ENCODE measurements at regions not wholly inside any gene's neighbourhood (a gene's known extent, or its start where the extent isn't known, plus 50 kb on each side); places are given as distances from the start of the nearest gene placed in this dataset.
"Not testable (repeated sequence)": the region's sequence is repeated elsewhere in the genome, so short reads cannot be mapped to it uniquely, and the experiment has no call there.

DNA sequence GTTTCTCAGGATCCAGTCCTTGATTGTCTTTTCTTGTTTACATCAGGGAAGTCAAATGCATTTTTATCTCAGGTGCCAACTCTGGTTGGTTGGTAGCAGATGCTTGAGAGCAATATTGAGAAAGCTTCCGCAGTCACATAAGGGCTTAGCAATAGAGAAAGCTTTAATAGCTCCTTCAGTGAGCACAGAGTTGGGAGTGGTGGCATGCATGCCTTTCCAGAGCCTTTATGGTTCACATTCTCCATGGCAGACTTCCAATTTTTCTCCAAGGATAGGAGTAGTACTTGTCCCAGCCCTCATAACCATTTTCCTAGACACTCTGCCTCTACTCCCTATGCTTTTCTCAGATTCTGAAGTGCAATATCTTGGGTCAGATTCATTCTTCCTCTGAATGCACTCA lies 280.4 kb downstream of the AEBP2 start:
- DNase-seq: no peak

DNA sequence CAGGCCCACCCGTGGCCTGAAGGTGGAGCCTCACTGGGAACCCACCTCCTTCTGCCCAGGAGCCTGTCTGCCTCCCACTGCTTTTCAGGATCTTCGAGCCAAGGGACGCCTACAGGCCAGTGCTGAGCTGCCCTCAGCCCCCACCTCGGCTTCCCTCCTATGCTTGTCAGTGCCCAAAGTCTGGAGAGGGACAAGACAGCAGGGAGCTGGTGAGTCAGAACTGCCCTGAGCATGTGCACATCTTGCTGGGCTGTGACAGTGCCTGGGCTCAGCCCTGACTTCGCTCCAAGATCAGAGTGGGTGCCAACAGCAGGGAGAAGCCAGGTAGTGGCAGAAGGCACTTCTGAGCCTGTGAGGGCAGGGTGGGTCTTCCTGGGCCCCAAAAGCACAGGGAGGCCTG lies 286.8 kb downstream of the AEBP2 start:
- DNase-seq: no peak

DNA sequence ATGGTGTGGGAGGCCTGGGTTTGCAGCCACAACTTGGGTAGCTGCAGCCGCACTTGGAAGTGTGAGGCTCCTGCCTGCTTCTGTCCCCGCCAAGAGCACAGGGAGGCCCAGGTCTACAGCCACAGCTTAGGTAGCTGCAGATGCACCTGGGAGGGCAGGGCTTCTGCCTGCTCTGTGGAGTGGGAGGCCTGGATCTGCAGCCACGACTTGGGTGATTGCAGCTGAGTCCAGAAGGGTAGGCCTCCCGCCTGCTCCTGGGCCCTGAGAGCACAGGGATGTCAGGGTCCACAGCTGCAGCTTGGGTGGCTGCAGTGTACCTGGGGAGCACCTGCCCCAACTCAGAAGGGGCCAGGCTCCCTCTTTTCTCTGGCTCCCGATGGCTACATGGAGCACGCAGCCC lies 287.3 kb downstream of the AEBP2 start:
- no peak for DNase-seq

DNA sequence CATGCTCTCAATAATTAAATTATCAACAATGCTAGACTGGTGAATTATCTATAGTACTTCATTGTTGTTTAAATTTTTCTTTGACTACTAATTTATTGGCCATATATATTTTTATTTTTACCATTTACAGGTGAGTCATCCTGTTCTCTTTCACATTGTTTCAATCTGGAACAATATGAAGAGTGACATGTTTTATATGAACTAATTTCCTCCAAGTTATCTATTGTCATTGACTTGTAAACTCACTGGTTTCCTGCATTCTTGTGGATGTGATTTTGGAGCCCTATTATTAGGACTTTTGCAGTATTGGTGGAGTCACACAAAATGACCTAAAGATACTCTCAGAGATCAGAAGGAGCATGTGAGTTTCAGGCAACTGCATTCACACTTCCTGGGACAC lies 297.7 kb downstream of the AEBP2 start:
- DNase-seq: no peak

DNA sequence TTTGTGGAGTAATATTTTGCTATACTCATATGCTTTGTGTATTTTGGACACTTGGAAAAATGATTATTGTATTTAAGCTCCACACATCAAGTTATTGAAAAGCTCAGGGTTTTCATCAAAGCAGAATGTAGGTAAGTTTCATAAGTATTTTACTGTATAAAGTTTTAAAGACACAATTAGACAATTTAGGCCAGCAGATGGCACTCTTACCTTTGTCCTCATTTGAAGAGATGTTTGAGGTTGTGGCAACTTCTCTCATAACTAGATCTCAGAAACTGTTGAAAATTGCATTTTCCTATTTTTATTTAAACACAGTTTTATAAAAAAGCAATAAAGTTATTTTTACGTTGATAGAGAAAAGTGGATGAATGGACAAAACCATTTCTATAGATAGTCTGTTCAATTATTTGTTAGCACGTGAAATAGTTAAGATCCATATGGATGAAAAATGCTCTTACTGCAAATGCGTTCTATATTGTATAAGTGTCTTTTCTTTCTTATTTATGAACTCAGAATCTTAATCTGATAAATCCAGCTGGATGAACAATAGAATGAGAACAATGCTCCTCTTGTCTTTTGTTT lies 300.0 kb downstream of the AEBP2 start:
- peak; percentile 1 for DNase-seq

DNA sequence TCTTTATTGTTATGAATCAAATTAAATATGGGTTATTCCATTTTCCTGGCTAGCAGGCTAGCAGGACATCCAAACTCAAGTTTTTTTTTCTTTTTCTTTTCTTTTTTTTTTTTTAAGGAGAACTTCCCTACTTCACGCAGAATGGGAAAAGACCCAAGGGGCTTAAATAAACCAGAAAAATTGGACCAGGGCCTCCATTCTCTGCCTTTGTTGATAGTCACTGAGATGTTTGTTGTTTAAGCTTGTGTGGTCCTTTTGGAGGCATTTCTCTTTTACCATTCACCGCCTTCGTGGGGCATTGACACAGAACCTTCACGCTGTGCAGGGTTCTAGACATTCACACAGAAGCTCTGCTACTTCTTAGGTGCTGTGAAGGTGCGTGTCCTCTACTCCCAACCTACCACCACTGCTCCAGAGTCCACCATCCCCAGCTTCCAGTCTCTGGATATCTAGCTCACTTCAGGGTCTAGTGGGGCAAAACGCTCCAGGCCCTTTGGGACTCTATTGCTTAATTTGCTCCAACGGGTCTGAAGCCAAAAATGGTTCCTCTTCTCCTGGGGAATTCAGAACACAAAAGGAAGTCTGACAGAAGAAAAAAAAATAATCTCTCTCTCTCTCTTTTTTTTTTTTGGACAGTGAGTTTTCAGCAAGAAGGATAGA lies 301.3 kb downstream of the AEBP2 start:
- no peak for DNase-seq

DNA sequence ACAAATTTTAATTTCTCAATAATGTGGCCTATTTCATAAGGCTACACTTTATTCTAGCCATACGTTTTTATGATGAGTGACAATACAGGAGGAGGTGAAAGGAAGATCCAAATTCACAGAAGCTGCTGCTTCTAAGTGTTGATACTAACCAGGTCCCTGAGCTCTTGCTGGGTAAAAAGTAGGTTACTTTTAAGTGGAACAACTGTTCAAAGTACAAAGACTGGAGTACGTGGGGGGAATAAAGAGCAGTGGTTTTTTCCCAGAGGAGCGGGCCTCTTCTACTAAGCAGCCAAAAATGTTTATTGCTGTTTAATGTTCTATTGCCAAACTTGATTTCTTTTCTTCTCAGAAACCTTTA lies 301.8 kb downstream of the AEBP2 start:
- DNase-seq: no peak

DNA sequence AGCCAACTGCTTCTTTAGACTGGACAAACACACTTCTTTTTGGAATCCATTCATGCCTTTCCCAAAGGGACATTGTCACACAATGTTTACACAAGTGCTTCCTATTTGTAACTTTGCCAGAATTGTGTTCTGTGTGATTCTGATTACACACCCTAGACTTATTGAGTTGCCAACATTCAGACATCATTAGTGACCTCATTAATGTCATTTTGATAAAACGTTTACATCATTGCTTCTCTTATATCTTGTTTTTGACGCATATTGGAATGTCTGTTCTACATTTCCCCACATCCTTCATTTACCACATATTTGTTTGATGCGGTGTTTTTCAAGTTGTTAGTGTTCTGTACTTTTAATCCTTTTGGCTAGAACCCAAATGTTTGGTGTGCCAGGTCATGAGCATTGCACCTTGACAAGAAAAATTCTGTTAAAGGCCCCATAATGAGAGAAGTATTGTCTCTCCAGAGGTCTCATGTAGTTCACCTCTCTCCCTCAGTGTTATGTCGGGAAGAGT lies 305.5 kb downstream of the AEBP2 start:
- no peak for DNase-seq

DNA sequence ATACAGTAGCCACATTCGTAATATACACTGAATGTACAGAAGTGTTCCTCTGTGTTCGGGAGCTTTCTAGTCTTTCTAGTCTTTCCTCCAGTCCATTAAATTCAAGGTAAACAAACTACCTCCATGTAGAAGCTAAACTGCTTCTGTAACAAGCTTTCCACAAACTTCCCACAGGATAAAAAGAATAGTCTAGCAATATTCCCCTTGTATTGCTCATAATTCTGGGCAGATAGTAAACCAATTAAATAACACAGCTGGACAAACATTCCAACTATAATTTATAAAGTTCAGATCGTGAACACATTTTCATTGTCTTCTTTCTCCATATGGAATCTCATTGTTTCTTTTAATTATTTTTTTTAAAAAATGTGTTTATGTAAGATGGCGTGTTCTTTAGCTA lies 307.2 kb downstream of the AEBP2 start:
- no peak for DNase-seq

DNA sequence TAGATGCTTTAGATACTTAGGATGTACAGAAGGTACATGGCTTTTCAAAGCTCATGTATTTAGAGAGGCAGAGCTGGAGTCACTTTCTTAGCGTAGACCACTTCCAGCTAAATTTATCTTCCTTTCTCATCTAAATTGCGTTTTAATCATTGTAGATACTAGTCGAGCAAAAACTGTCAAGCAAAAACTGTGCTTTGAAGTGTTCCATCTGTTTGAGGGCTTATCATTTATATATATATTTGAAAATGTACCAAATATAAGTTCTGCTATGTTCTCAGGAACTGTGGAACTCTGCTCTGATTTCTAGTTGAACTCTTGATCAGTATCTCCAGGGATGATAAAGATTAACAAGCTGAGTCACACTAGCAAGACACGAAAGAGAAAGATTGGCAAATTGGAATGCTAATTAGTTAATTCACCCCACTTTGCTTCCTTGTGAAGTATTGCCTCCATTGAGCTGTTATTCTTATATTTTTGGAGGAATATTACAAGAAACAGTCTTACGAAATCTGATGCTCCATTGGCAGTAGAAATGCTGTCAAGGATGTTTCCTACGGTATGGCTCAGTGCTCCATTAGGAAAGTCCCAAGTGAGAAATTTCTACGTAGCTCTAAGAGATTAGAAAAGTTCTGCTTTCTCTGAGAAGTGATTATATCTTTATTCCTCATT lies 310.7 kb downstream of the AEBP2 start:
- DNase-seq: no peak

DNA sequence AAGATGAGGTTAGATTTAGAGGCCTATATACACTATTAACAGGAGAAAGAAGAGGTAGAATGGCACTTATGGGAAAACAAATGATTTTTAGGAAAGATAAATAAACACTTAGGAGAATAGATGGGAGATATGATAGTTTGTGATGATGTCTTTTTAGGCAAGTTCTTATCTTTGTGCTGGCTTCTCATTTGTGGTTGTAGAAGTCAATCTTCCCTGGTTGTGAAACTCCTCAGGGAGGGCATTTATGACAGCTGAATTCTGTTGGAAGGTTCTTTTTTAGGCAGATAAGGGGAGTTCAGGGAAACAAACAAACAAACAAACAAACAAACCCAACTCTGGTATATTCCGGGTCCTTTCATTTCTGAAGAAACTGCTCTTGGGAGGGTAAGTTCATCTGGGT lies 311.8 kb downstream of the AEBP2 start:
- no peak for DNase-seq

DNA sequence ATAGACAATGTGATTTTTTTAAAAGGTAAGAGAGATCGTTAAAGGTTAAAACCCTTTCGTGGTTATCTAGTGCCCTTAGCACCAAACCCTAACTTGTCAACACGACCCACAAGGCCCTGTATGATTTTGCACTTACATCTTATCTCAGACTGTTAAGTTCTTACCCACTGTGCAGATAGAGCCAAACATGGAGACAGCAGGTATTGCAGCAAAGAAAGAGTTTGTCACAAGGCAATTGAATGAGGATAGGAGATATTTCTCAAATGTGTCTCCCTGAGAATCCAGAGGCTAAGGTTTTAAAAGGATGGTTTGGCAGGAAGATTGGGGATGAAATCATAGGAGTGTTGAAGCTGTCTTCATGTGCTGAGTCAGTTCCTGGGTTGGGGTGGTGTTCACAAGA lies 313.4 kb downstream of the AEBP2 start:
- no peak for DNase-seq

DNA sequence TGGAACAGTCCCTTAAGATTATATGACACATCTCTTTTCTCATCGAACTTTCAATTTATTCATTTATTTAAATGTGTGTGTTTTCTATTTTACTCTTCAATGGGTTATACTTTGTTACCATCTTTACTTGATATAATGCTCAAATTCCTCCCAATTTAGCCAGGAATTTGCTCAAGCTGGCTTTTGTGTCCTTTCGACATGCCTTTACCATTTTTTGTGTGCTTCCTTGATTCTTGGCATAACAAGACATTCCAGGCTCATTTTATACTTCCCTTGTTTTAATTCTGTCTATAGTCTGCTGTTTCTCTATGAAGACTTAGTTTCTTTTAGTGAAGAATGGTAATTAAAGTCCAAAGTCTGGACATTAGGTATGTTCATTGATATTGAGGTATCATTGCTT lies 315.8 kb downstream of the AEBP2 start:
- no peak for DNase-seq

DNA sequence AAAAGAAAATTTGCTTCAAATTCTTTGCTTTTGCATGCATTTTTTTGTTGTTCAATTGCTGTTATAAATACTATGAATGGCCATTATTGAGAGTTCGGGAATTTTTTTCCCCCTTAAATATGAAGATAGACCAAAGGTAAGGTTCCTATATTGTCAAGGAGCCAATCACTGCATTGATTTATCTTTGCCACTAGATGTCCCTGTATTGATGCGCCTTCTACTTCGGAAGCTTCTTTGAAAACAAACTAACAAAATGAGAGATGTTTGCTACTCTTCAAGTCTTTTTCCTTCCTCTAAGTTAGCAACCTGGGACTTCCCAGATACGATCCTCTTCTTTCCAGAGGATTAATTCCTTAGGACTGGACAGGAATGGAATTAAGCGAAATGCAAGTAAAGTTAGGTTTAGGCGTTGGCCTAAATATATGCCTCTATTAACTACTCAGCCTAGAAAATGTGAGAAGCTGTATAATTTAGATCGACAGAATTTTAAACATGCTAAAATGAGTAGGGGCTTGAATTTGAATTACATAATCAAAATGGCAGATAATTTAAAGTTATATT lies 318.1 kb downstream of the AEBP2 start:
- DNase-seq: no peak

DNA sequence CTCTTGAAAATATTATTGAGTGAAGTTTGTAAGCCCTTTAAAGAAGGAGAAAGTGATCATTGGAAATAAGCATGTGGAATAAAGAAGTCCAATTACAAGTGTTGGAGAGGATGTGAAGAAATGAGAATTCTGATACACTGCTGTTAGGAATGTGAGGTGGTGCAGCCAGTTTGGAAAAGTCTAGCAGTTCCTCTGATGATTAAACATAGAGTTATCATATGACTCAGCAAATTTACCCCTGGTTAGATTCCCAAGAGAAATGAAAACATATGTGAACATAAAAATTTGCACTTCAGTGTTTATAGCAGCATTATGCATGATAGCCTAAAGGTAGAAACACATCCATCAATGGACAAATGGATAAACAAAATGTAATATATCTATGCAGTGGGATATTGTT lies 319.9 kb downstream of the AEBP2 start:
- DNase-seq: no peak

DNA sequence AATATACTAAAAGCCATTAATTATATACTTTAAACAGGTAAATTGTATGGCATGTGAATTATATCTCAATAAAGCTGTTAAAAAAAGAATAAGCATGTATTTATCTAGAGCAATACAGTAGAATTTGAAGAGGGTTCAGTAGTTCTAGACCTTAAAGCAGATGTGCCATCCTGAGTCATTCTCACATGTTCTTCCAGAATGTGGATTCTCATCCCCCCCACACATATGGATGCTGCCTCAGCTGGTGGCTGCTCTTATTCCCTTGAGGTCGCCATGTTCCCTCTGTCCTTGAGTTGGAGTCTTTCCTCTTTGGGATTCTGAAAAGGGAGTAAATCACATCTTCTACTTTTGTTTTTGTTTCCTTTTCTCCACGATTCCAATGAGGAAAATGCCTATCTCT lies 321.3 kb downstream of the AEBP2 start:
- no peak for DNase-seq

DNA sequence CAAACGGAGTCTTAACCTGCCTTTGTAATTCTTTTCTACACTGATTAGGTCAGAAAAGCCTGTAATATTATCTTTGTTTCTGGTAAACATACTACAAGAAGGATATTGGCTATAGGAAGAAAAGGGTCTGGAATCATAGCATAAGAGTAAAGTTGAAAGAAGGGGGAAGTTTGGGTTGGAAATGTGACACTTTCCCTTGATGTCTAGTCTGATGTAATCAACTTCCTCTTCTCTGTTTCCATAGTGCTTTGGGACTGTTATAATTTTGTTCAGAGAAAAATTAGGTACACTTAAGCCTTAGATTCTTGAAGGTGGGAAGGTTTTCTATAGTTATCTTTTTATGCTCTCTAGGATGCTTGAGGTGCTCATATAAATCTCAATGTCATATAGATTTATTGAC lies 322.2 kb downstream of the AEBP2 start:
- no peak for DNase-seq

DNA sequence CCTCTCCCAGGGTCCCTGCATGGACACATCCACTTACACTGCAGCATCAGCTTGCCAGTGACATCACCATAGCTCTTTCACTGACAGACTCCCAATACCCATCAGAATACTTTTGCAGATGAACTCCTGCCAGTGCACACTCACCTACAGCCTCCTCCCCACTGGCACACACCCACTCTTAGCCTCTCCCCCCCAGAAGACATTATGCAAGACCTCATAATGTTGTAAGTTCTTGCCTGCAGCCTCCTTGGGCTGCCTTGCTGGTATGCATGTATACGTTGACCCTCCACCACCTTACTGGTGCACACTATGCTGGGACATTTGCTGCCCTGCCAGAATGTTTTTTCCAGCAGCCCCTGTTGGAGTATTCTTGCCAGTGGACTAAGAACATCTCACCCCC lies 324.2 kb downstream of the AEBP2 start:
- DNase-seq: no peak

DNA sequence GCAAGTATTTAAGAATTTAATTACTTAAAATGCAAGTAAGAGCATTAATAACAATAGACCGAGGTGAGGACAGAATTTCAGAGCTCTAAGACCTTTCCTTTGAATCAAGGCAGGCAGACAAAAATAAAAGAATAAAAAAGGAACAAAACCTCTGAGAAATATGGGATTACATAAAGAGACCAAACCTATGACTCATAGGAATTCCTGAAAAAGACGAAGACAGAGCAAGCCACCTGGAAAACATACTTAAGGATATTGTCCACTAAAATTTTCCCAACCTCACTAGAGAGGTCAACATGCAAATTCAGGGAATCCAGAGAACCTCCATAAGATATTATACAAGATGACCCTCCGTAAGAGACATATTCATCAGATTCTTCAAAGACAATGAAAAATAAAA lies 325.1 kb downstream of the AEBP2 start:
- DNase-seq: no peak

DNA sequence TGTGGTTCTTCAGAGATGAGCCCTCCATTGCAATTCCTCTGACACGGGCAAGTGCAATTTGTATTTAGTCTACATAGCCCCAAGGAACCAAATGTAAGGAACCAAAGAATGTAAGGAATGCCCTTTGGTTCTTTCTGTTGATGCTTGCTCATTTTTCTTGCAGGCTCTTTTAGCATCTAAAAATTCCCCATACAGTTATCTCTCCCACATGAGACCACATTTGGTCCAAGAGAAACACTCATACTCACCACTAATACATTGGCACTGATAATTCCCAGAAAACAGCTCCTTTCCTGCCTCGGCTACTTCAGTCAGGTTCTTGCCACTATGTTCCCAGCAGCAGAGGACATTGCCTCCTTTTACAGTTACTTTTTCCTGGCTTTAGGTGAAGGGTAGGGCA lies 332.6 kb downstream of the AEBP2 start:
- DNase-seq: no peak

DNA sequence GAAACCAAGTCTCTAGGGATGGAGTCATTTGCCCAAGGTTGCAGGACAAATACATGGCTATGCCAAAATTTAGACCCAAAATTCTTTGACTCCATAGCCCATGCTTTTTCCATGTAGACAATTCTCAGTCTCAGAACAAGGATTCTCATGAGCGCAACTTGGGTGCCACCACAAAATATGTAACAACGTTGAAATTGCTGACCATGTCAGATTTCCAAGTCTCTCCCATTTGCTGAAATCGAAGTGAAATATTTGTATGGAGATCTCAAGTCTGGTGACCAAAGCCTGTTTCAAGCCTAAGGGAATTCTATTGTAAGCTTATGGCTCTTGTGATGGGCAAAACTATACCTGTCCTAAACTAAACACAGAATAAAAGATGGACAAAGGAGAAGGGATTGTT lies 333.5 kb downstream of the AEBP2 start:
- no peak for DNase-seq

DNA sequence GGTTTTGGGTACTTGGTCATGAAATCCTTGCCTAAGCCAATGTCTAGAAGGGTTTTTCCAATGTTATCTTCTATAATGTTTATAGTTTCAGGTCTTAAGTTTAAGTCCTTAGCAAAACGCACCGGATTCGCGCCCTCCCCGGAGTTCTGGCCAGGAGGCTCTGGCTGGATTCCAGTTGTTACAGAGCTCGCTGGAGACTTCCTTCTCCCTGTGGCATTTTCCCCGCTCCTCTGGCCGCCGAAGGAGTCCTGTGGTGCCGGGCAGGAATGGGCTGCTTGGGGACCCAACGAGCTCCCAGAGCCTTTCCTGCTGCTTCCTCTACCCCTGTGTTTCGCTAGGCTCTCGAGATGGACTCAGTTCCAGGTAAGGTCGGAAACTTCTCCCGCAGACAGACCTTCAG lies 335.9 kb downstream of the AEBP2 start:
- DNase-seq: no peak

DNA sequence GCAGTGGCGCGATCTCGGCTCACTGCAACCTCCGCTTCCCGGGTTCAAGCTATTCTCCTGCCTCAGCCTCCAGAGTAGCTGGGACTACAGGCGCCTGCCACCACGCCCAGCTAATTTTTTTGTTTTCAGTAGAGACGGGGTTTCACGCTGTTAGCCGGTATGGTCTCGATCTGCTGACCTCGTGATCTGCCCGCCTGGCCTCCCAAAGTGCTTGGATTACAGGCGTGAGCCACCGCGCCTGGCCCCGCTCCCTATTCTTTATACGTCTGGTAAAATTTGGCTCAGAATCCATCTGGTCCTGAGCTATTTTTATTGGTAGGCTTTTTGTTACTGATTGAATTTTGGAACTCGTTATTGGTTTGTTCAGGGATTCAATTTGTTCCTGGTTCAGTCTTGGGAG lies 336.7 kb downstream of the AEBP2 start:
- not testable (repeated sequence) for DNase-seq

DNA sequence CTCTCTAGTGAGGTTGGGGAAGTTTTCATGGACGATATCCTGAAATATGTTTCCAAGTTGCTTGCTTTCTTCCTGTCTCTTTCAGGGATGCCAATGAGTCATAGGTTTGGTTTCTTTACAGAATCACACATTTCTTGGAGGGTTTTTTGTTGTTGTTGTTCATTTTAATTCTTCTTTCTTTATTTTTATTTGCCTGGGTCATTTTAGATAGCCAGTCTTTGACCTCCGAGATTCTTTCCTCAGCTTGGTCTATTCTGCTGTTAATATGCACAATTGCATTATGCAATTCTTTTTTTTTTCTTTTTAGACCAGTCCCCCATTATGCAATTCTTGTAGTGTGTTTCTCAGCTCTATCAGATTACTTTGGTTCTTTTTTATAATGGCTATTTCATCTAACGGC lies 338.9 kb downstream of the AEBP2 start:
- no peak for DNase-seq

Measured in stimulated activated CD4-positive, alpha-beta T cell treated with anti-CD3 and anti-CD28 coated beads, Interleukin-1b, Interleukin-23, amount 100 ng/mL, for 48 hours (primary cell).